DMS114 treated with DMSO at 0.1 percent for 48 hours (cell line): ENCODE measurements at regions not wholly inside any gene's neighbourhood (a gene's known extent, or its start where the extent isn't known, plus 50 kb on each side); places are given as distances from the start of the nearest gene placed in this dataset.
"Not testable (repeated sequence)": the region's sequence is repeated elsewhere in the genome, so short reads cannot be mapped to it uniquely, and the experiment has no call there.

ENCODE experiments used
- DNase-seq: peaks from one replicate; lab custom pipeline; 2025; ENCODE audit not compliant: unreplicated experiment; lab: John Stamatoyannopoulos, UW

DNA sequence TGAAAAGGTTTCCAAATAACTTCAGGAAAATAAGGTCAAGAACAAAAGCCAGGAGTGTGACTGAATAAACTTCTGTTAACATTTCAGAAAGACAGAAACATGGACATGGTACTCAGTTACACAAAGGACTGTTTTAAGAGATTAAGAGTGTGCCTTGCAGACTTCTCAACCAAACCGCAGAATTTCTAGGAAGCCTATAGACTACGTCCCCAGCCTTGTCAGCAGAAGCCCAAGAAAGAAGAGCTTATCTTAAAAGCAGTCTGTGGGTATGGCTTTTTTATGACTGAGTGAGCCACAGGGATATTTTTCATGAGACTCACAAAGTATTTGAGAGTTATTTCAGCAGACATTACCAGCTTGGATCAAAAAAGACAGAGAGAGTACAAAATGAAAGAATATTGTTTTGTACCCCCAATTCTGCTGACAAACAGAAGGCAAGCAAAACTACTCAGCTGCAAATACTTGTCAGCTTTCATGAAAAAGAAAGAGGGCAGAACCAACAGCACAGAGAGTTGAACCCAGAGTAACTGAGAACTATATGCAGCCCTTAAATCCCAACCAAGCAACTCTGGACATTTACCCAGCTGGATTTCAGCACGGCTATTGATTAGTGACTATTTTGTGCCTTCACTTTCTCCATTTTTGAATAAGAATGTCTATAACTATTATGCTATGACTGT lies 711.0 kb upstream of the CTNND2 start:
- no peak for DNase-seq

DNA sequence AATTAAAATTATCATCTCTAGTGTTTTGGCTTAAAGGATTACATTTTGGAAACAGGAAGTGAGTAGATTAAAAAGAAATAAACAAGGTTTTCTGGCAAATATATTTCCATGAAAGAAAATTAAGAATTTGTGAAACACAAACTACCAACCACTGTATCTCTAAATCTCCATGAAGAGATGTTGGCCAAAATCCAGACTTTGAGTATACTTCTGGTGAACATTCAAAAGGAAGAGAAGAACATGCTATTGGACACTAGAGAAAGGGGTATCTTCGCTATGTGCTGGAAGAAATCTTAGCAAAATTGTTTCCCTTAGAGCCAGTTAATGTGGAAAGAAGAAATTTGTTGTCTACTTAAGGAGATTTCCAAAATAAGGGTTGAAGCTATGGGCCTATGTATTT lies 710.4 kb upstream of the CTNND2 start:
- no peak for DNase-seq

DNA sequence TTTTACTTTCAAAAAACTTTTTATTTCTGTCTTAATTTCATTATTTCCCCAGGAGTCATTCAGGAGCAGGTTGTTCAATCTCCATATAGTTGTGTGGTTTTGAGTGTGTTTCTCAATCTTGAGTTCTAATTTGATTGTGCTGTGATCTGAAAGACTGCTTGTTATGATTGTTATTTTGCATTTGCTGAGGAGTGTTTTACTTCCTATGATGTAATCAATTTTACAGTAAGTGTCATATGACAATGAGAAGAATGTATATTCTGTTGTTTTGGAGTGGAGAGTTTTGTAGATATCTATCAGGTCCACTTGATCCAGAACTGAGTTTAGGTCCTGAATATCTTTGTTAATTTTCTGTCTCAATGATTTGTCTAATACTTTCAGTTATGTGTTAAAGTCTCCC lies 706.9 kb upstream of the CTNND2 start:
- no peak for DNase-seq

DNA sequence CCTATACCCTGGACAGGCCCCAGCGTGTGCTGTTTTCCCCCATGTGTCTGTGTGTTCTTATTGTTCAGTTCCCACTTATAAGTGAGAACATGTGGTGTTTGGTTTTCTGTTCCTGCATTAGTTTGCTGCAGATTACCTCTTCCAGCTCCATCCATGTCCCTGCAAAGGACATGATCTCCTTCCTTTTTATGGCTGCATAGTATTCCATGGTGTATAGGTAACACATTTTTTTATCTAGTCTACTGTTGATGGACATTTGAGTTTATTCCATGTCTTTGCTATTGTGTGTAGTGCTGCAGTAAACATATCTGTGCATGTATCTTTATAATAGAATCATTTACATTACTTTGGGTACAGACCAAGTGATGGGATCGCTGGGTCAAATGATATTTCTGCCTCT lies 703.6 kb upstream of the CTNND2 start:
- DNase-seq: not testable (repeated sequence)

DNA sequence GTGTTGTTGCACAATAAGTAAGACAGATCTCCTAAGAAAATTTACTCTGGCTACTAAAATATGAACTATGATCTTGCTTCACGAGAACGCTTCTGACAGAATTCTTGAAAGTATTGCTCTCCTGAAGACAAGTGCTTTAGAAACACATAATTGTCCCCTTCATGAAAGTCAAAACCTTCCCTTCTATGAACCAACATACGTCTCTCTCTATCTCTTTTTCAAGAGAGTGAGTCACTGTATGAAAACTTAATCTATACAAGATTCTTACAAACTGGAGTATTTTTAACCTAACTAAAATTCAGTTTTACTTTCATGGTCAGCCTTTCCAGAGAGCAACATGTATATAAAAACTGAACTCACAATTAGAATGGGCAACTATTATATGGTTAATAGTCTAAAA lies 688.0 kb upstream of the CTNND2 start:
- no peak for DNase-seq

DNA sequence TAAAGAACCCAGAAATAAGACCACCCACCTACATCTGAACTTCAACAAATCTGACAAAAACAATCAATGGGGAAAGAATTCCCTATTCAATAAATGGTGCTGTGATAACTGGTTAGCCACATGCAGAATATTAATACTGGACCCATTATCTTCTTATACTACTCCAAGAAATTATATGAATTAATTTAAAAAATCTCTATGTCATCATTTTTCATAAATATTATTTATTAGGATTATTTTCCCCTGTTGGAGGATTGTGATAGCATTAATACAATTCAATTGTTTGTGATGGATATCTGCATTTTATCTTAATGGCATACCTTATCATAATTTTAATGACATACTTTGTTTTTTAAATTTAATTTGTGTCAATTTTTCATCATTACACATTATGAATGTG lies 682.2 kb upstream of the CTNND2 start:
- DNase-seq: no peak

DNA sequence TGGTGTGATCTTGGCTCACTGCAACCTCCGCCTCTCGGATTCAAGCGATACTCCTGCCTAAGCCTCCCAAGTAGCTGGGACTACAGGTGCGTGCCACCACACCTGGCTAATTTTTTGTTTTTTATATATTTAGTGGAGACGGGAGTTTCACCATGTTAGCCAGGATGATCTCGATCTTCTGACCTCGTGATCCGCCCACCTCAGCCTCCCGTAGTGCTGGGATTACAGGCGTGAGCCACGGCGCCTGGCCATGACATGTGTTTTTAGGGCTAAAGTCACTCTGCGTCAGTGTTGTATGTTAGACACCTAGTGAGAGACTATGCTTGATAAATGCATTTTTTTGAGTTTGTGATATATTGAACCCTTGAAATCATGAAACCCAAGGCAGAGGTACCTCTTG lies 674.6 kb upstream of the CTNND2 start:
- not testable (repeated sequence) for DNase-seq

DNA sequence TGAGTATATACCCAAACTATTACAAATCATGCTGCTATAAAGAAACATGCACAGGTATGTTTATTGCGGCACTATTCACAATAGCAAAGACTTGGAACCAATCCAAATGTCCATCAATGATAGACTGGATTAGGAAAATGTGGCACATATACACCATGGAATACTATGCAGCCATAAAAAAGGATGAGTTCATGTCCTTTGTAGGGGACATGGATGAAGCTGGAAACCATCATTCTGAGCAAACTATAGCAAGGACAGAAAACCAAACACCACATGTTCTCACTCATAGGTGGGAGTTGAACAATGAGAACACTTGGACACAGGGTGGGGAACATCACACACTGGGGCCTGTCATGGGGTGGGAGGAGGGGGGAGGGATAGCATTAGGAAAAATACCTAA lies 672.7 kb upstream of the CTNND2 start:
- DNase-seq: not testable (repeated sequence)

DNA sequence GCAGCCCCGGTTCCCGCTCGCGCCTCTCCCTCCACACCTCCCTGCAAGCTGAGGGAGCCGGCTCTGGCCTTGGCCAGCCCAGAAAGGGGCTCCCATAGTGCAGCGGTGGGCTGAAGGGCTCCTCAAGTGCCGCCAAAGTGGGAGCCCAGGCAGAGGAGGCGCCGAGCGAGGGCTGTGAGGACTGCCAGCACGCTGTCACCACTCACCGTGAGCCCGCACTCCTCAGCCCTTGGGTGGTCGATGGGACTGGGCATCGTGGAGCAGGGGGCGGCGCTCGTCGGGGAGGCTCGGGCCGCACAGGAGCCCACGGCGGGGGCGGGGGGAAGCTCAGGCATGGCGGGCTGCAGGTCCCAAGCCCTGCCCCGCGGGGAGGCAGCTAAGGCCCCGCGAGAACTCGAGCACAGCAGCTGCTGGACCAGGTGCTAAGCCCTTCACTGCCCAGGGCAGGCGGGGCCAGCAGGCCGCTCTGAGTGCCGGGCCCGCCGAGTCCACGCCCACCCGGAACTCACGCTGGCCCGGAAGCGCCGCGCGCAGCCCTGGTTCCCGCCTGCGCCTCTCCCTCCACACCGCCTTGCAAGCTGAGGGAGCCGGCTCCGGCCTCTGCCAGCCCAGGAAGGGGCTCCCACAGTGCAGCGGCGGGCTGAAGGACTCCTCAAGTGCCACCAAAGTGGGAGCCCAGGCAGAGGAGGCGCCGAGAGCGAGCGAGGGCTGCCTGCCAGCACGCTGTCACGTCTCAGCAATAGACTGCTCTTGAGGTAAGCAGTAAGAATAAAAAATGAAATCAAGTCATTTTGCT lies 670.2 kb upstream of the CTNND2 start:
- not testable (repeated sequence) for DNase-seq

DNA sequence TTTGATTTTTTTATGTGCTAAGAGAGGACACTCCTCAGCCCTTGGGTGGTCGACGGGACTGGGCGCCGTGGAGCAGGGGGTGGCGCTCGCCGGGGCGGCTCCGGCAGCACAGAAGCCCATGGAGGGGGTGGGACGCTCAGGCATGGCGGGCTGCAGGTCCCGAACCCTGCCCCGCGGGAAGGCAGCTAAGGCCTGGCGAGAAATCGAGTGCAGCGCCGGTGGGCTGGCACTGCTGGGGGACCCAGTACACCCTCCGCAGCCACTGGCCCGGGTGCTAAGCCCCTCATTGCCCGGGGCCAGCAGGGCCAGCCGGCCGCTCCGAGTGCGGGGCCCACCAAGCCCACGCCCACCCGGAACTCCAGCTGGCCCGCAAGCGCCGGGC lies 669.7 kb upstream of the CTNND2 start:
- DNase-seq: not testable (repeated sequence)

DNA sequence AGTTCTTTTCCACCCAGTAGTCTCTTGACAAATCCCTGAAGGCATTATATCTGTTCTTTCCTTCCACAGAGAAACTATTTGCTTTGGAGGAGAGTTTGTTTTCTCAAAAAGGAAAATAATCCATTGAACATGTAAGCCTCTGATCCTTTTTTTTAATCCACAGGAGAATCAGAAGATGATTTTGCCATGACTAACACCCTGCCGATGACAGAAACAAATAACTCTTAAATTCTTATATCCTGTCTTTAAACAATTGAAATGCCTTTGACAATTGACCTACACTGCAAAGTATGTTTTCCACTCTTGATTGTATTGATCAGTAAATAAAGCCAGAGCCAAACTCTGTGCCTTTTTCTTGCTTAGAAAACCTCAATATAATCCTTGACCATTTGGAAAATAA lies 666.4 kb upstream of the CTNND2 start:
- DNase-seq: no peak

DNA sequence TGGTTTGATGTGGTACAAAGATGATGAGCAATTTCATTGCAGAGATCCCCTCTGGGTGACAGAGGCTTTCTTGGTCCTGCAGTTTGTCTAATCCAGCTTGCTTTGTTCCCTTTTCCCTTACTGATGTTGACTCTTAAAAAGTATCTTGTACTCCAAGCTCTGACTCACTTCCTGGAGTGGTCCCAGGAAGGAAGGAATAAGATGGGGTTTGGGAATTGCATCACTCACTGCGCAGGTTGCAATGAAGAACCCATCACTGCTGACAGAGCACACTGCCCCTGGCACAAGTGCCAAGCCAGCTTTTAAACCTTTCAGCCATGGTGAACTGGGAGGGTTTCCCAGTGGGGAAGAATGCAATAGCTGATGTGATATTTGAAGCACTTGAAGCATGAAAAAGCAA lies 662.2 kb upstream of the CTNND2 start:
- no peak for DNase-seq

DNA sequence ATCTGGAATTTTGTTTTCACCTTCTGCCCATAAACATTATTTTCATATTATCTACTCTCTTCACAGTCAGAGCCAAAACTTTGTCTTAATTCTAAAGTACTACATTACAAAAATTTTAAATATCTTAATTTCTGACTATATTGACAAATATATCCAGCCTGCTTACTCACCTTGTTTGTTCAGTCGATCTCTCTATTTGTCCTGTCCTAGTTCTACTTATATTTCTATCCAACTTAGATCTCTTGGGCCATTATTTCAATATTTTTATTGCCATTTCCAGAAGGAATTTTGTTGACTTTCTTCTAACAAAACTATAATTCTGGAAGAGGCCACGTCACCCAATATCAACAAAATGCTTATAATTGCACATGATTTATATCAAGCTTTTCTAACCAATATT lies 652.8 kb upstream of the CTNND2 start:
- no peak for DNase-seq

DNA sequence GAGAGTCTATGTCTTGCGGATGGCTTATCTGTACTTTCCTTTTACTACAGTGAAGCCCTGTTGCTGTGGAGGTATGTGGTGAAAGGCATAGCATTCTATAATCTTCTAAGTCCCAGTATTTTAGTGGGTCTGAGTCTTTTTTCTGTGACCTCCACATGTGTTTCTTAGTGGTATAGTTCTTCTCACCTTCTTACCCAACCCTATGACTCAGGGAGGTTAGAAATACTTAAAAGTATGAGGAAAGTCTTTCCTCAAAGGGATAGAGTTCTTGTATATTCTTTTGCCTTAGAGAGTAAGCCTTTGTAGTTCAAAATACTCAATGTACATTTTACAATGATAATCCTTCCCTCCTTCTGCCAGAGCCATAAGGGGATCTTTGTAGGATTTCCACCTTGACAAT lies 621.9 kb upstream of the CTNND2 start:
- no peak for DNase-seq

DNA sequence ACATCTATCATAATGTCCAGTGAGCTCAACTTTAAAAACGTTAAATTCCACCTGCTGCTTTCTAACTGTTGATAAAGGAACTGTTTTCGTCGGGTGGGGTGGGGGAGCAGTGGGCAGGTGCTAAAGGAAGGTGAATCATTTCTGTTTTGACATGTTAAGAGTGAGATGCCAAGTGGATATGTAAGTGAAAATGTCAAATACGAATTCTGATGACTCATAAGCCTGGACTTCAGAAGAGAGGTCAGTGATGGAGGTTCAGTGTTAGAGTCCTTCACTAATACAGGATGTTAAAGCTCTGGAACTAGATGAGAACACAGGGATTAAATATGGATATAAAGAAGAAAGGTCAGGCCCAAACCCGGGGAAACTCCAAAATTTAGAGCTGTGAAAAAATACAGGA lies 617.9 kb upstream of the CTNND2 start:
- DNase-seq: no peak

DNA sequence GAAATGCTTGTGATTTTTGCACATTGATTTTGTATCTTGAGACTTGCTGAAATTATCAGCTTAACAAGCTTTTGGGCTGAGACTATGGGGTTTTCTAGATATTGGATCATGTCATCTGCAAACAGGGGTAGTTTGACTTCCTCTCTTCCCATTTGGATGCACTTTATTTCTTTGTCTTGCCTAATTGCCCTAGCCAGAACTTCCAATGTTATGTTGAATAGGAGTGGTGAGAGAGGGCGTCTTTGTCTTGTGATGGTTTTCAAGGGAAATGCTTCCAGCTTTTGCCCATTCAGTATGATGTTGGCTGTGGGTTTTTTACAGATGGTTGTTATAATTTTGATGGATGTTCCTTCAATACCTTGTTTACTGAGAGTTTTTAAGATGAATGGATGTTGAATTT lies 600.7 kb upstream of the CTNND2 start:
- DNase-seq: not testable (repeated sequence)

DNA sequence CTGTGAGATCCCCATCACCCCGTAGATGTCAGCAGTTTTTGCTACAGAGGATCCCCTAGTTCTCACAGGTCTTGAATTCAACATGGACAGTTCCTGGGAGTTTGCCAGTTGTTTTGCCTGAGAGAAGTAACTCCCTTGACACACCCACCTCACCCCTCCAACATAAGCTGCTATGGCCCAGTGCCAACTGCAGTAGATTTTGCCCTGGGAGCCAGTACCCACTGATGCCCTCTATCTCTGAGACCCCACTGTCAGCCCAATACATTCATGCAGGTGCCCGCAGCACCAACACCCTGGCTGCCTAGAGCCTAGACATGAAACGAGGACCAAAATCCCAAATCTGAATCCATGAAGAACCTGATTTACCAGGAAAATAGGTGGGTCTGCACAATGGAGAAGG lies 583.9 kb upstream of the CTNND2 start:
- no peak for DNase-seq

DNA sequence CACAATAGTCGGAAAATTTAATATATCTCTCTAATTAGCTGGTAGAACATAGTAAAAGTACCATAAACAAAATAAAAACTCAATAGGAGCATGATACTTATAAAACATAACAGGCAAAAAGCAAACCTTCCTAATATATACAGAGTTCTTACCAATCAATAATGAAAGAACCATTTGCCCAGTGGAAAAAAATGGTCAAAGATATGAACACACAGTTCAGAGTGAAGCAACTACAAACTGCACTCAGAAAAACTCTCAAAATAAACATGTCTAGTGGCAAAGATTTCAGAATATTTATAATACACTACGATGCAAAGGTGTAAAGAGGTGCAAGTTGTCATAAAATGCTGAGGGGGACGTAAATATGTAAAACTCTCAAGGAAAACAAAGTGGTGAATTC lies 576.2 kb upstream of the CTNND2 start:
- DNase-seq: no peak

DNA sequence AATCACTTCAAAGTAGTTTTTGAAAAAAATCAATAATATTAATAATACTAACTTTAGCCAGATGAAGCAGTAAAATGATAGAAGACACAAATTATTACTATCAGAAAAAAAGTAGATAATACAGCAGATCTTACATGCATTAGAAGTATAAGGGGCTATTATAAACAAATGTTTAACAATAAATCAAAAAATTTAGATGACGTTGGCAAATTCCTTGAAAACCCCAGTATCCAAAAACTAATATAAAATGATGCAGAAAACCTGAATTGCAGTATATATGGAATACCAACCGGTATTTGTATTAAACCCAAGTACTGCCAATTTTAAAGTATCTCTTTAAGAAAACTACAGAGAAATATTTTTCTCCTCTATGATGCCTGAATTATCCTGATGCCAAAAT lies 573.3 kb upstream of the CTNND2 start:
- DNase-seq: no peak

DNA sequence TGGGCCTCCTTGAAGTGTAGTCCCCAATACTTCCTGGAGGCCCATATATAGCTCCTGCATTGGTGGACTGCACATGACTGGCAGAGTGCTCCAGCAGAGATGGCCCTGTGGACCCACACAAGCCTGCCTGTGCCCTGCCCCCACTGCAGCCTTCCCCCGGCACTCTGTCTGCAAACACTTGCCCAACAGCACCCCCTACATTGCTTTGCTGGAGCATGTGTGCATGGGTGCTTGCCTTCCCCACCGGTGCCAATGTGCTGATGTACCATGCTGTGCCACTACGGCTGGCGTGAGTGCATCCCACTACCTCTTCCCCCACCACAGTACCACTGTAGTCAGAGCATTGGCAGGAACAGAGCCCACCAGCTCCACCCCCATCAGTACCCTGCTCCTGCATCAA lies 563.6 kb upstream of the CTNND2 start:
- no peak for DNase-seq

DNA sequence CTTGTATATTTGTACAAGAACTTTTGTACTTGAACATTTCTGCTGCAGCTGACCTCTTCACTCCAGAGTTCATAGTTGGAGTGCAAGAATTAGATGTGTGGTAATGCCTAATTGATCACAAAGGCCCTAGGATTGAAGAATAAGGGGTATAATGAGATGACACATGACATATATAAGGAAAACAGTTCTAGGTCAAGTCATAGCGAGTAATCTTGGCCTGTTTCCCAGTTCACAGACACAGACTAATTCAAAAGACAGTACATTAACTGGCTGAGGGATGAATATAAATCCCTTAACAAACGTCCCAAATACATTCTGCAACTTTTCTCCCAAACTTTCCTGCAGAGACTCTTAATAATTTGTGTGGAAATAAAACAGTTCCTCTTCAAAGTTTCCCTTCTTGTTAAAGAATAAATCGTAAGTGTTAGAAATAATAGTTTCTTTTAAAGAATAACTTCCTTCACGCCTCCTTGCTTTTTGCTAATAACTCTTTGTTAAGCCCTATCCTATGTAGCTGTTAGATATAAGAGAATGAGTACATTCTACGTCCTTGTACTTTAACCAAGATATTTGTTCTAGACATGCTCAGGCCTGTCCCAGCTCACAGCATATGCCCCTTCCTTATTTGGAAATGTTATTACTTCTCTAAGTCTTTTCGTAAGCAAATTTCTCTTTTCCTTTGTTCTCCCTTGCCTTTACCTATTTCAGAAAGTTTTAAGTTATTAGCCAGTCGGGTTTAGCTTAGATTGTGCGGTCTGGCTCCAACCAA lies 556.4 kb upstream of the CTNND2 start:
- no peak for DNase-seq

DNA sequence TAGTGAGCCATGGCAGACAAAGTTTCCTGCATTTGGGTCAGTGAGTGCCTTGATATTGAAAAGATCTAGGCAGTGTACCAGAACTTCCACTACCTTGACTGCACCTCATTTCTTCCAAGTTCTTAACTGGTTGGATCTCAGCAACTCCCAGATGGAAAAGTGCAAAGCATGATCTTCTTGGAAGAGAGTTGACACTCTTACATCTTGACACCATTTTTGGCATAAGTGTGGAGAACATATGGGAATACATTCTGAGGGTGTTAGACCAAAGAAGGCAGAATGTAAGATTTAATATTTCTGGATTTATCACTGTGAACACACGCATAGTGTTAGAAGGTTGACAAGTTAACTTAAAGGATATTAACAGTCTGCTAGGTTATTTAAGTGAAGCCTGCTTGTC lies 555.1 kb upstream of the CTNND2 start:
- DNase-seq: no peak
